Neural progenitor cell (in vitro differentiated cells): ENCODE measurements at regions not wholly inside any gene's neighbourhood (a gene's known extent, or its start where the extent isn't known, plus 50 kb on each side); places are given as distances from the start of the nearest gene placed in this dataset.

Source experiments
- EZH2 ChIP-seq: fragments of 200-600 bp; sonication (generic); IDR thresholded peaks from 2 replicates; pipeline ENCODE4 v1.6.1; 2017; ENCODE audit warnings: antibody characterized with exemption, mild to moderate bottlenecking, moderate library complexity
- EZH2phosphoT487 ChIP-seq: fragments of 200-600 bp; sonication (generic); IDR thresholded peaks from 2 replicates; pipeline ENCODE4 v1.6.1; 2017; ENCODE audit warnings: antibody characterized with exemption
- TF ChIP-seq, protein P1 (sequence below): fragments of 200-600 bp; sonication (generic); IDR thresholded peaks from 2 replicates; pipeline ENCODE4 v1.5.1; 2017; ENCODE audit warnings: antibody characterized with exemption, mild to moderate bottlenecking

DNA sequence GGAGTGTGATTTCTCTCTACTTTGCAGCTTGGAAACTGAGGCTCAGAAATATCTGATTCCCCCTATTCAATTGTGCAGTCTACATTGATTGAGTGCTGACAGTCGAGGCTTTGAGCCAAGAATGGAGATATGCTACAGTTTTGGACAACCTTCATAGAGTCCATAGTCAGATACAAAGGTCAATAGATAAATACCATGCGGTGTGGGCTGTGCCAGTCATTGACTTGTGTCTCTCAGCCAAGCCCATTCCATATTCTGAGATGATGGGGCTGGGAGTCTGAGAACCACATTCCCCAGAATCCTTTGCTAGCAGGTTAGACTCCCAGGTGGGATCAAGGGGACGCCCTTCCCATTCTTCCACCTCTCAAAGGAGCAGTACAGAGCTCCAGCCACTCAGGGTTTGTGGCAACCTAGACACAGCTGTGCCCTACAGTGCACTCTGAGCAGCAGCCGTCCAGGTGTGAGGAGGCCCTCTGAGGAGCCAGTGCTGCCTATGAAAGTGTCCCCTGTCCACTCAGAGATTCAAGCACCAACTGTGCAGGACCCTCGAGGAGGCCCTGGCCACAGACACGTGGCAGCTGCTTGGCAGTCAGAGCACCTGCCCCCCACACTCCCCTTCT lies 348.3 kb downstream of the CYRIA start:
- TF ChIP-seq, protein P1, sequence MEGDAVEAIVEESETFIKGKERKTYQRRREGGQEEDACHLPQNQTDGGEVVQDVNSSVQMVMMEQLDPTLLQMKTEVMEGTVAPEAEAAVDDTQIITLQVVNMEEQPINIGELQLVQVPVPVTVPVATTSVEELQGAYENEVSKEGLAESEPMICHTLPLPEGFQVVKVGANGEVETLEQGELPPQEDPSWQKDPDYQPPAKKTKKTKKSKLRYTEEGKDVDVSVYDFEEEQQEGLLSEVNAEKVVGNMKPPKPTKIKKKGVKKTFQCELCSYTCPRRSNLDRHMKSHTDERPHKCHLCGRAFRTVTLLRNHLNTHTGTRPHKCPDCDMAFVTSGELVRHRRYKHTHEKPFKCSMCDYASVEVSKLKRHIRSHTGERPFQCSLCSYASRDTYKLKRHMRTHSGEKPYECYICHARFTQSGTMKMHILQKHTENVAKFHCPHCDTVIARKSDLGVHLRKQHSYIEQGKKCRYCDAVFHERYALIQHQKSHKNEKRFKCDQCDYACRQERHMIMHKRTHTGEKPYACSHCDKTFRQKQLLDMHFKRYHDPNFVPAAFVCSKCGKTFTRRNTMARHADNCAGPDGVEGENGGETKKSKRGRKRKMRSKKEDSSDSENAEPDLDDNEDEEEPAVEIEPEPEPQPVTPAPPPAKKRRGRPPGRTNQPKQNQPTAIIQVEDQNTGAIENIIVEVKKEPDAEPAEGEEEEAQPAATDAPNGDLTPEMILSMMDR: no peak
- TF ChIP-seq EZH2 (no peak), EZH2phosphoT487 (no peak)
